Fibroblast of lung (primary cell): ENCODE measurements at regions not wholly inside any gene's neighbourhood (a gene's known extent, or its start where the extent isn't known, plus 50 kb on each side); places are given as distances from the start of the nearest gene placed in this dataset.

Experiments
- DNase-seq, 2 donors: peaks; one replicate each; pipeline versions ENCODE4 v3.0.0 to v3.0.0-alpha.2; 2010; ENCODE audit warnings: low read depth in 2 of 2
- H2AFZ ChIP-seq: 2 replicates; pipeline ENCODE4 v1.5.1; 2012; ENCODE audit warnings: low read length, control low read depth, inconsistent platforms
- H3K27ac ChIP-seq: 2 replicates; pipeline ENCODE4 v1.5.1; 2011; ENCODE audit warnings: low read length, control low read depth; ENCODE audit not compliant: insufficient read depth
- H3K27me3 ChIP-seq: 2 replicates; pipeline ENCODE4 v1.5.1; 2011; ENCODE audit warnings: mild to moderate bottlenecking, low read length; ENCODE audit not compliant: control insufficient read depth, insufficient read depth
- H3K36me3 ChIP-seq: 2 replicates; pipeline ENCODE4 v1.5.1; 2011; ENCODE audit warnings: low read length; ENCODE audit not compliant: control insufficient read depth, insufficient read depth
- H3K4me1 ChIP-seq: 2 replicates; pipeline ENCODE4 v1.5.1; 2011; ENCODE audit warnings: low read length; ENCODE audit not compliant: control insufficient read depth, insufficient read depth; ENCODE audit errors: extremely low read depth
- H3K4me2 ChIP-seq: 2 replicates; pipeline ENCODE4 v1.5.1; 2011; ENCODE audit warnings: low read length, control low read depth; ENCODE audit not compliant: insufficient read depth; ENCODE audit errors: extremely low read depth
- H3K4me3 ChIP-seq, 4 experiments: fragments of 200-600 bp in 1 of 4; sonication (generic) in 1 of 4; replicated peaks in 1 of 4; 2 replicates each; pipeline ENCODE4 v1.5.1; 2011 to 2016; ENCODE audit warnings: low read length in 4 of 4, low read depth in 3 of 4, mild to moderate bottlenecking in 3 of 4, control low read depth in 2 of 4, inconsistent platforms in 1 of 4, mixed read lengths in 1 of 4; ENCODE audit not compliant: insufficient read depth in 1 of 4; ENCODE audit errors: control extremely low read depth in 1 of 4
- H3K79me2 ChIP-seq: 2 replicates; pipeline ENCODE4 v1.5.1; 2012; ENCODE audit warnings: mild to moderate bottlenecking, low read length, inconsistent platforms; ENCODE audit not compliant: control insufficient read depth, insufficient read depth
- H3K9ac ChIP-seq: 2 replicates; pipeline ENCODE4 v1.5.1; 2011; ENCODE audit warnings: mild to moderate bottlenecking, low read length, control low read depth; ENCODE audit not compliant: insufficient read depth
- H3K9me3 ChIP-seq: 2 replicates; pipeline ENCODE4 v1.5.1; 2012; ENCODE audit warnings: low read depth, low read length; ENCODE audit not compliant: control insufficient read depth, insufficient read depth
- H4K20me1 ChIP-seq: 2 replicates; pipeline ENCODE4 v1.5.1; 2011; ENCODE audit warnings: low read length; ENCODE audit not compliant: control insufficient read depth, insufficient read depth; ENCODE audit errors: extremely low read depth
- CTCF ChIP-seq, 2 donors: IDR thresholded peaks in 1 of 2; conservative IDR thresholded peaks in 1 of 2; 1 replicate in 1 of 2; 2 replicates in 1 of 2; pipeline ENCODE4 v1.5.1; 2011 to 2012; ENCODE audit warnings: low read length in 2 of 2, control low read depth in 1 of 2, inconsistent platforms in 1 of 2, low read depth in 1 of 2, mild to moderate bottlenecking in 1 of 2
- EZH2 ChIP-seq: IDR thresholded peaks from 2 replicates; pipeline ENCODE4 v1.5.1; 2012; ENCODE audit warnings: low read length, control low read depth, mild to moderate bottlenecking; ENCODE audit errors: missing control alignments

GRCh38 chr6:41409489-41409888, 74.1 kb downstream of the NCR2 start:
- Histone ChIP-seq H3K27me3 (no peaks in the 10 kb centered on the region), H3K4me2 (no peak overlapping the region), H3K4me1 (no peaks in the 10 kb centered on the region), H2AFZ (no peak overlapping the region), H3K9ac (no peak overlapping the region), H4K20me1 (no peaks in the 10 kb centered on the region), H3K9me3 (no peaks in the 10 kb centered on the region), H3K27ac (no peak overlapping the region), H3K36me3 (no peaks in the 10 kb centered on the region), H3K4me3 (no peak overlapping the region), H3K79me2 (no peaks in the 10 kb centered on the region)
- DNase-seq = no peak
- TF ChIP-seq CTCF (conservative IDR thresholded peaks at IDR 0.05 in 1 of 2, IDR thresholded peaks at IDR 0.05 in 1 of 2; ENCODE audit: low read depth in 1 of 2, low read length in 2 of 2) (no peak), EZH2 (no peak)

GRCh38 chr6:41411961-41412360, 76.6 kb downstream of the NCR2 start:
- peaks cover 4% of the 10 kb centered on the region for H3K27me3 ChIP-seq
- DNase-seq = peak in 1 of 2 donors; percentile 11
- TF ChIP-seq EZH2 = no peak
- TF ChIP-seq CTCF (conservative IDR thresholded peaks at IDR 0.05 in 1 of 2, IDR thresholded peaks at IDR 0.05 in 1 of 2; ENCODE audit: low read depth in 1 of 2, low read length in 2 of 2) = no peak

GRCh38 chr6:41413250-41413649, 77.8 kb downstream of the NCR2 start:
- H3K4me2 ChIP-seq = no peak overlapping the region
- no peaks in the 10 kb centered on the region for H3K9me3 ChIP-seq
- TF ChIP-seq CTCF (conservative IDR thresholded peaks at IDR 0.05 in 1 of 2, IDR thresholded peaks at IDR 0.05 in 1 of 2; ENCODE audit: low read depth in 1 of 2, low read length in 2 of 2) = no peak
- TF ChIP-seq EZH2 = no peak
- no peaks in the 10 kb centered on the region for H3K36me3 ChIP-seq
- H3K27ac ChIP-seq = no peak overlapping the region
- DNase-seq = no peak
- H4K20me1 ChIP-seq = no peaks in the 10 kb centered on the region
- H3K4me1 ChIP-seq = no peaks in the 10 kb centered on the region
- no peak overlapping the region for H2AFZ ChIP-seq
- H3K79me2 ChIP-seq = no peaks in the 10 kb centered on the region
- no peak overlapping the region for H3K9ac ChIP-seq
- H3K27me3 ChIP-seq = peaks cover 4% of the 10 kb centered on the region
- no peak overlapping the region for H3K4me3 ChIP-seq

More at GRCh38 chr6:41411961-41412360, 76.6 kb downstream of the NCR2 start:
- Histone ChIP-seq H4K20me1 (no peaks in the 10 kb centered on the region), H3K4me1 (no peaks in the 10 kb centered on the region), H3K27ac (no peak overlapping the region), H3K36me3 (no peaks in the 10 kb centered on the region), H3K79me2 (no peaks in the 10 kb centered on the region), H3K9ac (no peak overlapping the region), H3K4me3 (no peak overlapping the region), H2AFZ (no peak overlapping the region), H3K4me2 (no peak overlapping the region), H3K9me3 (no peaks in the 10 kb centered on the region)
